Astrocyte of the hippocampus (primary cell): ENCODE measurements at regions not wholly inside any gene's neighbourhood (a gene's known extent, or its start where the extent isn't known, plus 50 kb on each side); places are given as distances from the start of the nearest gene placed in this dataset.

ENCODE experiments used
- DNase-seq: peaks from one replicate; pipeline ENCODE4 v3.0.0; 2011; ENCODE audit warnings: low read depth, low spot score

- no peak for DNase-seq
These were observed 50.3 kb downstream of the PTGR3 start for GRCh38 chr18:75158465-75159237.

- DNase-seq: no peak
These were observed 51.1 kb downstream of the PTGR3 start for GRCh38 chr18:75157851-75158250.

- DNase-seq: no peak
These were observed 51.6 kb downstream of the PTGR3 start for GRCh38 chr18:75157381-75157780.

GRCh38 chr18:75156831-75157230 lies 52.1 kb downstream of the PTGR3 start:
- no peak for DNase-seq

GRCh38 chr18:75156139-75156750 lies 52.7 kb downstream of the PTGR3 start:
- no peak for DNase-seq

- no peak for DNase-seq
These were observed 53.9 kb downstream of the PTGR3 start for GRCh38 chr18:75154997-75155396.

- DNase-seq: no peak
These were observed 54.7 kb downstream of the PTGR3 start for GRCh38 chr18:75154259-75154658.

GRCh38 chr18:75143851-75144250 lies 65.1 kb downstream of the PTGR3 start:
- no peak for DNase-seq

- DNase-seq: no peak
These were observed 66.3 kb downstream of the PTGR3 start for GRCh38 chr18:75142677-75143076.

- DNase-seq: no peak
These were observed 67.2 kb downstream of the PTGR3 start for GRCh38 chr18:75141734-75142133.

- DNase-seq: no peak
These were observed 67.8 kb downstream of the PTGR3 start for GRCh38 chr18:75141166-75141565.

- no peak for DNase-seq
These were observed 68.6 kb downstream of the PTGR3 start for GRCh38 chr18:75140296-75140695.

- no peak for DNase-seq
These were observed 69.6 kb downstream of the PTGR3 start for GRCh38 chr18:75139226-75139911.

- no peak for DNase-seq
These were observed 71.5 kb downstream of the PTGR3 start for GRCh38 chr18:75137346-75137877.

- no peak for DNase-seq
These were observed 73.7 kb downstream of the PTGR3 start for GRCh38 chr18:75135158-75135725.

GRCh38 chr18:75134611-75134975 lies 74.3 kb downstream of the PTGR3 start:
- DNase-seq: no peak

GRCh38 chr18:75133721-75134610 lies 75.0 kb downstream of the PTGR3 start:
- DNase-seq: no peak

GRCh38 chr18:75132931-75133525 lies 75.9 kb downstream of the PTGR3 start:
- no peak for DNase-seq

- DNase-seq: no peak
These were observed 76.7 kb downstream of the PTGR3 start for GRCh38 chr18:75132098-75132870.

- DNase-seq: no peak
These were observed 77.4 kb downstream of the PTGR3 start for GRCh38 chr18:75131381-75132000.
